HG02678 (cell line): ENCODE measurements at regions not wholly inside any gene's neighbourhood (a gene's known extent, or its start where the extent isn't known, plus 50 kb on each side); places are given as distances from the start of the nearest gene placed in this dataset.
"Not testable (repeated sequence)": the region's sequence is repeated elsewhere in the genome, so short reads cannot be mapped to it uniquely, and the experiment has no call there.

Experiments used
- ATAC-seq: cut with Tn5 transposase; IDR thresholded peaks from one replicate; pipeline ENCODE4 v1.9.1; 2021; ENCODE audit warnings: mild to moderate bottlenecking, moderate library complexity; ENCODE audit not compliant: unreplicated experiment

DNA sequence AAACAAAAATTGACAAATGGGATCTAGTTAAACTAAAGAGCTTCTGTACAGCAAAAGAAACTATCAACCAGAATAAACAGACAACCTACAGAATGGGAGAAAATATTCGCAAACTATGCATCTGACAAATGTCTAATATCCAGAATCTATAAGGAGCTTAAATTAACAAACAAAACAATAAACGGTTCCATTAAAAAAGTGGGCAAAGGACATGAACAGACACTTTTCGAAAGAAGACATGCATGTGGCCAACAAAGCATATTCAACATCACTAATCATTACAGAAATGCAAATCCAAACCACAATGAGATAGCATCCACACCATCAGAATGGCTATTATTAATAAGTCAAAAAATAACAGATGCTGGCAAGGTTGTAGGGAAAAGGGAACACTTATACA is 50.5 kb upstream of the MED13L start:
- ATAC-seq = not testable (repeated sequence)

GRCh38 chr12:116331876-116332275 is 54.4 kb upstream of the MED13L start:
- no peak for ATAC-seq

- no peak for ATAC-seq
Observed at GRCh38 chr12:116332705-116333380, 55.4 kb upstream of the MED13L start.

- ATAC-seq = no peak
Observed at GRCh38 chr12:116333402-116333801, 55.9 kb upstream of the MED13L start.

DNA sequence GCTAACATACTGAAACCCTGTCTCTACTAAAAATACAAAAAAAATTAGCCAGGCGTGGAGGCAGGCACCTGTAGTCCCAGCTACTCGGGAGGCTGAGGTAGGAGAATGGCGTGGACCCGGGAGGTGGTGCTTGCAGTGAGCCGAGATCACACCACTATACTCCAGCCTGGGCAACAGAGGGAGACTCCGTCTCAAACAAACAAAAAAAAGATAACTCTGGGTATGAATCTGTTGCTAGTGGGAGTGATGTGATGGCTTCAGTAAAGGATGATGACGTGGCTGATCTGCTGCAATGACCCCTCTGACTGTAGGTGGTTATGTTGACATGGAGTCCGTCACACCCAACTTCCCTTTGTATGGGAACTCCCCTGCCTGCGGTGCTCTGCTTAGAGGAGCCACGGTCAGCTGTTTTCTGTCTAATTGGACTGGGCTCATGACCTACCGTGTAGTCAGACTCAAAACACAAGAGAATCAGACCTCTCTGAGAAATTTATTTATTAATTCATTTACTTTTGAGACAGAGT is 59.1 kb upstream of the MED13L start:
- peak; percentile 81 for ATAC-seq

DNA sequence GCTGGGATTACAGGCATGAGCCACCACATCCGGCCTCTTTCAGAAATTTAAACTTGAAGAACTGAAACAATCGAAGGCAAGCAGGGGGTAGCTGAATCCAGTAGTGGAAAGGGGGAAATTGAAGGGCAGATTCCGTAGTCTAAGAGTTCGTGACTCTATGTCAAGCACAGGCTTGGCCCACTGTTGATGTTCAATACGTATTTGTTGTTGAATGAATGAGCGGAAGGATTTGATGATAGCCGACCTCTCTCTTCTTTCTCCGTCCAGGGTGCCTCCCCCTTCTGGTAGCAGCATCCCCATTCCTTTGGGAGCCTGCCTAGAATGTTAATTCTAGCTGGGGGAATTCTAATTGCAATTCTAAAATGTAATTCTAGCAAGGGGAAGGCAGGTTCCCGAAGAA is 59.8 kb upstream of the MED13L start:
- ATAC-seq = no peak

DNA sequence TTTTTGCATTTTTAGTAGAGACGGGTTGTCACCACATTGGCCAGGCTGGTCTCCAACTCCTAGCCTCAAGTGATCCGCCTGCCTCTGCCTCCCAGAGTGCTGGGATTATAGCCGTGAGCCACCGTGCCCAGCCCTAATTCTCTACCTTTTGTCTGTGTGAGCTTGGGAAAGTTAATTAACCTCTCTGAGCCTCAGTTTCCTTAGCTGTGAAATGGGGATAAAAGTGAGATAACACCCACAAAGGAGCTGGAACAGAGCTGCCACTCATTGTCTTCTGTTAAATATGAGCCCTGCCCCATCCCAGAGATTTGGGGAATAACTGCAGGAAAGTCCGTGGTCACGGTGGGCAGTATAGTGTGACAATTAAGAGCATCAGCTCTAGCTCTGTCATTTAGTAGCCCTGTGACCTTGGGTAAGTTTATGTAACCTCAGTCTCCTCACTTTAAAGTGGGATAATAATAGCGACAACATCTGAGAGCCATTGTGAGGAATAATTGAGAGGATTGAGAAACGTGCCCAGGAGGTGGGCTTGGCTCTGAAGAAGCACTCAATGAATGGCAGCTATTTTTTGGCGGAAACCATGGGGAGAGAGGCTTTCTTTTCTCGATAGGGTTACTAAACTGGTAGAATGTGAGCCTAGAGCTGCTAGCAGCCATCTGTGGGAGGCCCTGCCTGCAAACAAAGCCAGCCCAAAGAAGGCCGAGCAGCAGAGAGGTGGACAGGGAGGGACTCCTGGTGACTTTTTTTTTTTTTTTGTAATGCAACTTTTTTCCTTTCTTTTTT is 60.8 kb upstream of the MED13L start:
- no peak for ATAC-seq

DNA sequence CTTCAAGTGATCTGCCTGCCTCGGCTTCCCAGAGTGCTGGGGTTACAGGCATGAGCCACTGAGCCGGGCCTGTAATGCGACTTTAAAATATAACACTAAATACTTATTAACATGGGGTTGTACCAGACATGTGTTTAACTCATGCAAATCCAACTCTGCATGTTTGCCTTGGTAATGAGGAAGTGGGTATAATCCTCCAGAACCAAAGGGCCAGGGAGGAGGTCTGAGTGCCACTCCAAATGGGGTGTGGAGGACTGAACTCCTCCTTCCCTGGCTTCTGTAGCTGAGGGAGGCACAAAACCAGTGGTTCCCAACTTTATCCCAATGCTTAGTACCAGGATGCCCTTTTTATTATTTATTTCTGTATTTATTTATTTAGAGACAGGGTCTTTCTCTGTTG is 61.6 kb upstream of the MED13L start:
- no peak for ATAC-seq

DNA sequence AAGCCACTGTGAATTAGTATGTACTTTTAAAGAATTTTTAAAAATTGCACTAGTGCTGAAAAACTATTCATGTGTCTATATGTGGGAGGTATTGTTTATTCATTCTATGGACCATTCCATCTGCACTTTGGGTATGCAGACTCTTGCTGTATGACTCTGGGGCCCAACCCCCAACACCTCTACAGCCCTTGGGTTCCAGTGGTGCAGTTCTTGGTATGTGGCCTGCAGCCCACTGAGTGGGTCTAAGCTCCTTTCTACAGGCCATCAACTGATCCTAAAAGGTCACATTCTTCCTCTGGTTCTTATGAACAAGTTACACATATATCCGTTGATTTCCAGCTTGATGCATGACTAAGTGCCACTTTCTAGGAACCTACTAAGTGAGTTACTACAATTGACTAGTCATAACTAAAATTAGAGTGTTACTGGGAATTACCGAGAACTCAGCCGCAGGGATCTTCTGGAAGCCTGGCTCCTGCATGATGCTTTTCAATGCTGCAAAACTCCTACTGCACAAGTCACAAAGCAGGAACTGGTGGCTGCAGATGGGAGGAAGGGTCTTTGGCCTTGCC is 62.4 kb upstream of the MED13L start:
- ATAC-seq = no peak

DNA sequence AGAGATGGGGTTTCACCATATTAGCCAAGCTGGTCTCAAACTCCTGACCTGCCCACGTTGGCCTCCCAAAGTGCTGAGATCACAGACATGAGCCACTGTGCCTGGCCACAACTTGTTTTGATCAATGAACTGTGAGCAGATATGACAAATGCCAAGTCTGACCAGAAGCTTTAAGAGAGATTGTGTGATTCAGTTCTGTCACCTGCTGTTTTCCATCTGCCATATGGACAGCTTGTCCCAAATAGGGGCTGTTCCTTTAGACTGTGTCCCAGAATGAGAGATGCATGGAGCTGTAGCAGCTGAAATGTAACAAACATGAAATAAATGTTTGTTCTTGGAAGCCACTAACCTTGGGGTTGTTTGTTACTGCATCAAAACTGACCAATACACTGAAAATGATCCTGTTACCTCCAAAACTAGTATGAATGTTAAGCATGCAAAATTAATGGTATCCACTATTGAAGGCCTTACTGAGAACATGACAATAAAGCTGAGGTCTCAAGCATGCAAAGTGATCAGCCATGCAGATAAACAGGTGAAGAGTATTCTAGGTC is 65.9 kb upstream of the MED13L start:
- no peak for ATAC-seq

DNA sequence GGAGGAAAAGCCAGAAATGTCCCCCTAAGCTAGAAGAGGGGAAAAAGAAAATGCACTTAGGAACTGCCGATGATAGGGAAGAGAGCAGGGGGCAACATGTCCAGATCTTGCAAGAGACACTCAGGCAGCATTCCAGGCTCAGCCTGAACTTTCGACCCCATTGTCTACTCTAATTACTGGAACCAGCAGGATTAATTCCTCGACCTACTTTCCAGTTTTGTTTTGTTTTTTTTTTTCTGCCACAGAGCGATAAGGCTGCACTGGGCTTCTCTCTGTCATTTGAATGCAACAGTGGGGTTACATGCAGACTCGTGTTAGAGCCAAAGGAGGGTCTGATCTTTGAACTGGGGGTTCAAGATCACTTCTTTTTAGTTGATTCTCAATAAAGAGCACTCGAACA is 68.7 kb upstream of the MED13L start:
- no peak for ATAC-seq

DNA sequence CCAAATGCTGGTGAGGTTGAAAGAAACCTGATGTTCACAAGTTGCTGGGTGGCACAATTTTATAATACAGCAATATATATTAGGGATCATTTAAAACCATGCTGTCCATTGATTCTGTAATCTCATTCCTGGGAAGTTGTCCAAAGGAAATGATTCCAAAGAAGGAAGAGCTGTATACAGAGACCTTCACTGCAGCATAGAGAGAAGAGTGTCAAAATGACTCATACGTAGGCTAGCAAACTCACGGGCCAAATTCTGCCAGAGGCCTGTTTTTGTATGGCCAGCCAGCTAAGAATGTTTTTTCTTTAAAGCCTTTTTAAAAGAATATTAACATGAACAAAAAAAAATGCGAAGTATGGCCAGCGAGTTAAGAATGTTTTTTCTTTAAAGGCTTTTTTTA is 69.2 kb upstream of the MED13L start:
- ATAC-seq = no peak

DNA sequence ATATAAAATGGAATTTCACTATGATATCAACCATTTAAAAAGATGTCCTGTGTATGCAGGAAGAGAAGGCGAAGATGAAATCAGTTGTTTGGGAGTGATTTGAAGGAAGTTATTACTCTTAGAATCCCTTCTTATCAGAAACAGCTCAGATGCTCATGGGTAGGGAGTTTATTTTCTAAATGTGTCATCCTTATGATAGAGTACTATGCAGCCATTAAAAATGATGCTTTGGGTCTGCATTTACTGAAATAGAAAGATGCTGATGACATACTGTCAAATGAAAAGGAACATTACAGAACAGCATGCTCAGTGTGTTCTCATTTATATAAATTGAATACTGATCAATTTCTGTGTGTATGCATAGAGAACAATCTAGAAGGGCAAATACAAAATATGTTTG is 69.8 kb upstream of the MED13L start:
- no peak for ATAC-seq

- no peak for ATAC-seq
Observed at GRCh38 chr12:116352315-116352835, 74.9 kb upstream of the MED13L start.

GRCh38 chr12:116353958-116354357 is 76.5 kb upstream of the MED13L start:
- no peak for ATAC-seq

GRCh38 chr12:116354534-116354933 is 77.0 kb upstream of the MED13L start:
- no peak for ATAC-seq

DNA sequence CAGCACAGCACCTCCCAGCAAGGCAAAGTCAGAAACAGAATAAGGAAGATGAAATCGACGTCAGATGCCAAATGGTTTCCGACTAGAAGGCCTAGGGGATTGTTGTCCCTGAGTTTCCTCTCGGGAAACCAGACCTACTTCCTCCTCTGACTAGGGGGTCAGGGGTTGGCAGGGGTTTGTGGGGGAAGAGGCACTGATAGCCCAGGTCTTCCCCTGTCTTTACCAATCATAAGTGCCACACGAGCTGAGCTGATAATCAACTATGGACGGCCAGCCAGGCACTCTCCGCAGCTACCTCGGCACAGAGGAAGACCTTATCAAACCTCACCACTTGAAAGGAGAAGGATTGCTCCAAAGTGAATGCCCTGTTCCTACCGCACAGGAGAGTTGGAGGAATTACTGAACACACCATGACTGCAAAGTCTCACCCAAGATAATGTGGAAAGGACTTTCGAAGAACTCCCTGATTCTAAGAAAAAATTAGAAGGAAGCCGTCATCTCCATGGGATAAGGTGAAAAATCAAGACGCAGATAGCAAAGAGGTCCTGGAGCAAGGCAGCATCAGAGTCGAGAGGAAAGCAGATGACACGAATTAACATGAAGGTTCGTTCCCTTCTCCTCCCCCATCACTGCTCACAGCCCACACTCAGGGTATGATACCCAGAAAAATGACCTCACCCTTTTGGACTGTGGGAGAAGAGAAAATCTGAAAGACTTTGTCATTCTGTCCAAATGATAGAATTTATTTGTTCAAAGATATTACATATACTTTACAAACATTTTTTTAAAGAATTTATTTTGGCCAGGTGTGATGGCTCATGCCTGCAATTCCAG is 77.7 kb upstream of the MED13L start:
- no peak for ATAC-seq

- no peak for ATAC-seq
Observed at GRCh38 chr12:116358536-116358892, 81.0 kb upstream of the MED13L start.

- peak; percentile 95 for ATAC-seq
Observed at GRCh38 chr12:116358893-116359761, 81.6 kb upstream of the MED13L start.
